Hepatocyte (in vitro differentiated cells): ENCODE measurements at regions not wholly inside any gene's neighbourhood (a gene's known extent, or its start where the extent isn't known, plus 50 kb on each side); places are given as distances from the start of the nearest gene placed in this dataset.

ENCODE experiments used
- DNase-seq: peaks from one replicate; pipeline ENCODE4 v3.0.0-alpha.2; 2016; ENCODE audit warnings: low spot score
- H2AFZ ChIP-seq: fragments of 200-600 bp; sonication (generic); 2 replicates; pipeline ENCODE4 v1.6.0; 2016; ENCODE audit warnings: antibody characterized with exemption, mild to moderate bottlenecking
- H3K27ac ChIP-seq: fragments of 200-600 bp; sonication (generic); 2 replicates; pipeline ENCODE4 v1.5.1; 2016; ENCODE audit warnings: mild to moderate bottlenecking
- H3K27me3 ChIP-seq: fragments of 200-600 bp; sonication (generic); 2 replicates; pipeline ENCODE4 v1.6.1; 2016
- H3K36me3 ChIP-seq: fragments of 200-600 bp; sonication (generic); replicated peaks from 2 replicates; pipeline ENCODE4 v1.5.1; 2016; ENCODE audit warnings: low read depth; ENCODE audit not compliant: insufficient read depth
- H3K4me1 ChIP-seq: fragments of 200-600 bp; sonication (generic); 2 replicates; pipeline ENCODE4 v1.5.1; 2016; ENCODE audit warnings: mild to moderate bottlenecking, moderate library complexity; ENCODE audit not compliant: insufficient read depth
- H3K4me2 ChIP-seq: fragments of 200-600 bp; sonication (generic); 2 replicates; pipeline ENCODE4 v1.6.0; 2016
- H3K4me3 ChIP-seq: fragments of 200-600 bp; sonication (generic); 2 replicates; pipeline ENCODE4 v1.5.1; 2016; ENCODE audit warnings: mild to moderate bottlenecking
- H3K79me2 ChIP-seq: fragments of 200-600 bp; sonication (generic); 2 replicates; pipeline ENCODE4 v1.6.0; 2017; ENCODE audit warnings: mild to moderate bottlenecking
- H3K9me2 ChIP-seq: fragments of 200-600 bp; sonication (generic); replicated peaks from 2 replicates; pipeline ENCODE4 v1.6.0; 2017; ENCODE audit warnings: mild to moderate bottlenecking; ENCODE audit not compliant: insufficient read depth
- H3K9me3 ChIP-seq: fragments of 200-600 bp; sonication (generic); 2 replicates; pipeline ENCODE4 v1.5.1; 2016; ENCODE audit warnings: low read depth, mild to moderate bottlenecking
- H4K20me1 ChIP-seq: fragments of 200-600 bp; sonication (generic); 2 replicates; pipeline ENCODE4 v1.6.0; 2016; ENCODE audit warnings: mild to moderate bottlenecking; ENCODE audit not compliant: insufficient read depth, poor library complexity, severe bottlenecking
- CTCF ChIP-seq: fragments of 200-600 bp; sonication (generic); IDR thresholded peaks from 2 replicates; pipeline ENCODE4 v1.5.1; 2016; ENCODE audit warnings: antibody characterized with exemption, mild to moderate bottlenecking; ENCODE audit not compliant: poor library complexity
- EZH2 ChIP-seq: fragments of 200-600 bp; sonication (generic); IDR thresholded peaks from 2 replicates; pipeline ENCODE4 v1.6.1; 2016; ENCODE audit warnings: antibody characterized with exemption, mild to moderate bottlenecking, borderline replicate concordance
- EZH2phosphoT487 ChIP-seq: fragments of 200-600 bp; sonication (generic); IDR thresholded peaks from one replicate; pipeline ENCODE4 v1.6.1; 2018; ENCODE audit warnings: antibody characterized with exemption, mild to moderate bottlenecking, low read depth, moderate library complexity; ENCODE audit not compliant: unreplicated experiment, severe bottlenecking
- WGBS: methylation state at CpG from one replicate; pipeline ENCODE4 v1.1.6; 2016; ENCODE audit warnings: low lambda C conversion rate; ENCODE audit errors: missing lambda C conversion rate; 5-methylcytosine and 5-hydroxymethylcytosine counted together

DNA sequence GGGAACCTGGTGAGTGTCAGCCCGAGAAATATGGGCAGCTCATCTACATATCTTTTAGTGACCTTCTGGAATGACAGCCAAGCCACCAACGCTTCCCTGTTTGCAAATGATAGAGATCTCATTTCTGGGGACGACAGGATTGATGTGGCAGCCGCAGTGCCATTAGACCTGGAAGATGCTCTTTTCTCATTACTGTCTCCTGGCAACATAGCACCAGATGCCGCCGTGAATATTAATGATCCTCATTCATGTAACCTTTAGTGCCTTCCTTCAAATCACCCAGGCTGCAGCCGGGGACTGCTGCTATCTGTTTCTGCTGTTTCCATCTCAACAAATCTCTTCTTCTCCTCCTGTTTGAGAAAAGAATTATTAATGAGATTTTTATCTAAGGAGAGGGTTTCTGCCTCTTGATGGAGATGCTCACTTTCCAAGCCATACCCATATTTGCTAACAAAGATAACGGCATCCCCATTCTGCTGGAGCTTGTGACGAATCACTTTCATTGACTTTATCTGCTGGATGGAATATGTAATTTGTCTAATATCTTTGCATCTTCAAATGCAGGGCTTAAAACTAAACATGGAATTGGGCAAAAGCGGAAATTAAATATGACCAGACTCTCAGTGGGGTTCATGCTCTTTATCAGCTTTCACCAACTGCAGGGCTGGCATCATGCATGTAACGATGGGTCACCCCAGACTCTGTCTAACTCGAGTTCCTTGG, 74.8 kb upstream of the KIF16B start:
- DNase-seq: no peak
- H3K4me3 ChIP-seq: no peak overlapping the region
- H3K4me2 ChIP-seq: no peak overlapping the region
- no peaks in the 10 kb centered on the region for H3K9me2 ChIP-seq
- no peak for TF ChIP-seq EZH2phosphoT487
- TF ChIP-seq EZH2: no peak
- TF ChIP-seq CTCF: no peak
- H3K27ac ChIP-seq: no peak overlapping the region
- H4K20me1 ChIP-seq: no peaks in the 10 kb centered on the region
- H3K4me1 ChIP-seq: no peaks in the 10 kb centered on the region
- H2AFZ ChIP-seq: no peak overlapping the region
- H3K27me3 ChIP-seq: no peaks in the 10 kb centered on the region
- no peaks in the 10 kb centered on the region for H3K9me3 ChIP-seq
- no peaks in the 10 kb centered on the region for H3K36me3 ChIP-seq
- WGBS: 73% methylated on average over 12 of the region's 12 CpGs
- H3K79me2 ChIP-seq: no peaks in the 10 kb centered on the region

GRCh38 chr20:16641511-16642023, 68.3 kb upstream of the KIF16B start:
- Histone ChIP-seq H3K27ac (no peak overlapping the region), H3K79me2 (no peaks in the 10 kb centered on the region), H3K9me3 (no peaks in the 10 kb centered on the region), H3K4me3 (no peak overlapping the region), H3K9me2 (no peaks in the 10 kb centered on the region), H3K4me2 (no peak overlapping the region), H3K27me3 (no peaks in the 10 kb centered on the region), H3K36me3 (no peaks in the 10 kb centered on the region), H2AFZ (no peak overlapping the region), H3K4me1 (peaks cover 5% of the 10 kb centered on the region), H4K20me1 (no peaks in the 10 kb centered on the region)
- no peak for DNase-seq
- TF ChIP-seq CTCF (no peak), EZH2 (no peak), EZH2phosphoT487 (no peak)
- WGBS: 73% methylated on average over 2 of the region's 2 CpGs

DNA sequence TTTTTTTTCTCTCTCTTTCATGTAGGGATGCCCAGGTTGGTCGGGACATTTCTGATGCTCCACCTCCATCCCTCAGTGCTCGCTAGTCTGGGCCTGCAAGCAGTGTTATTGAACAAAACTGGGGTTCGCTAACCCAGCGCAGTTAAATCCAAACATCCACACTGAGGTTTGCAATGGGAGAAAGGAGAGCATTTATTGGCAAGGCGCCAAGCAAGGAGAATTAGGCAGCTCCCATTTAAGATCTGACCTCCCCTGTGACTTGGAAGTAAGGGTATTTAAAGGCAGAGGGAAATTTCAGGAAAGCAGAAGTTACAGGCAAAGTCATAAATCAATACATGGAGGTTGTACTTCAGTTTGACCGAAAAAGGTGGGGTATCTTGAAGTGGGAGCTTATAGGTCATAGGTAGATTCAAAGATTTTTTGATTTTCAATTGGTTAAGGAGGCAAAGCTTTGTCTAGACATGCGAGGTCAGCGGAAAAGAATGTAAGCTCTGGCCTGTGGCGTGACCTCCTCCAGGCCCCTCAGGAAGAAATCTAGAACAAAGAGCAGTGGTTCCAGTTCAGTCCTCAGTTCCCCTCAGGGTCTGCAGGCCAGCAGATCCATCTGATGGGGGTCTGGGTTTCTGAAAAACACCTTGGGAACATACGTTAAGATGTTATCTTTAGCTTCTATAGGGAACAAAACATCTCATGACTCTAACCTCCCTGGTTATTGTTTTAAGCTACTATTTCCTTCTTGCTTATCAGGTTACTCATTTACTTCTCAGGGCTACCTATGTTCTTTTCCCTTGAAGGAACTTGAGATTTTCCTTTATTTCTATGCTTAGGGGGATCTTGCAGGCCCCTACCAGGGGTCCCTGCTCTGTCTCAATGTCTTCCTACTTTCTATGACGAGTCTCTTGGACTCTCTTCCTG, 66.0 kb upstream of the KIF16B start:
- DNase-seq: no peak
- Histone ChIP-seq H3K9me2 (no peaks in the 10 kb centered on the region), H3K4me1 (peaks cover 5% of the 10 kb centered on the region), H3K4me3 (no peak overlapping the region), H3K27ac (peak overlapping the region; percentile 72), H3K79me2 (no peaks in the 10 kb centered on the region), H2AFZ (peak overlapping the region; percentile 33), H3K9me3 (no peaks in the 10 kb centered on the region), H3K4me2 (no peak overlapping the region), H3K27me3 (no peaks in the 10 kb centered on the region), H3K36me3 (no peaks in the 10 kb centered on the region), H4K20me1 (no peaks in the 10 kb centered on the region)
- TF ChIP-seq EZH2phosphoT487 (no peak), EZH2 (no peak), CTCF (no peak)
- WGBS: 78% methylated on average over 11 of the region's 11 CpGs
